ENCODE measurements at regions not wholly inside any gene's neighbourhood (a gene's known extent, or its start where the extent isn't known, plus 50 kb on each side); places are given as distances from the start of the nearest gene placed in this dataset.

GRCh38 chr9:86545090-86545489 is 190.9 kb upstream of the TUT7 start:
- WGBS, result 56% methylated on average over 2 of the region's 2 CpGs
- no peak overlapping the region for H3K27ac ChIP-seq (replicated peaks in 1 of 4)
- H3K4me1 ChIP-seq, result no peaks in the 10 kb centered on the region
- no peaks in the 10 kb centered on the region for H3K9me3 ChIP-seq
- H3K4me3 ChIP-seq, result no peak overlapping the region
- no peaks in the 10 kb centered on the region for H3K27me3 ChIP-seq
- intact Hi-C loops (cut with DNase I), result no loop called here
- no peak for DNase-seq (ENCODE audit: extremely low spot score)
- TF ChIP-seq POLR2A (IDR thresholded peaks at IDR 0.05; ENCODE audit: low read depth) (no peak), POLR2AphosphoS5 (IDR thresholded peaks at IDR 0.05) (no peak), EP300 (IDR thresholded peaks at IDR 0.05) (no peak)
- TF ChIP-seq, protein P1, sequence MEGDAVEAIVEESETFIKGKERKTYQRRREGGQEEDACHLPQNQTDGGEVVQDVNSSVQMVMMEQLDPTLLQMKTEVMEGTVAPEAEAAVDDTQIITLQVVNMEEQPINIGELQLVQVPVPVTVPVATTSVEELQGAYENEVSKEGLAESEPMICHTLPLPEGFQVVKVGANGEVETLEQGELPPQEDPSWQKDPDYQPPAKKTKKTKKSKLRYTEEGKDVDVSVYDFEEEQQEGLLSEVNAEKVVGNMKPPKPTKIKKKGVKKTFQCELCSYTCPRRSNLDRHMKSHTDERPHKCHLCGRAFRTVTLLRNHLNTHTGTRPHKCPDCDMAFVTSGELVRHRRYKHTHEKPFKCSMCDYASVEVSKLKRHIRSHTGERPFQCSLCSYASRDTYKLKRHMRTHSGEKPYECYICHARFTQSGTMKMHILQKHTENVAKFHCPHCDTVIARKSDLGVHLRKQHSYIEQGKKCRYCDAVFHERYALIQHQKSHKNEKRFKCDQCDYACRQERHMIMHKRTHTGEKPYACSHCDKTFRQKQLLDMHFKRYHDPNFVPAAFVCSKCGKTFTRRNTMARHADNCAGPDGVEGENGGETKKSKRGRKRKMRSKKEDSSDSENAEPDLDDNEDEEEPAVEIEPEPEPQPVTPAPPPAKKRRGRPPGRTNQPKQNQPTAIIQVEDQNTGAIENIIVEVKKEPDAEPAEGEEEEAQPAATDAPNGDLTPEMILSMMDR (IDR thresholded peaks at IDR 0.05), result no peak
- no peaks in the 10 kb centered on the region for H3K36me3 ChIP-seq

- Histone ChIP-seq H3K27ac (replicated peaks in 1 of 4) (no peak overlapping the region), H3K27me3 (no peaks in the 10 kb centered on the region), H3K4me1 (no peaks in the 10 kb centered on the region), H3K36me3 (no peaks in the 10 kb centered on the region), H3K4me3 (no peak overlapping the region), H3K9me3 (no peaks in the 10 kb centered on the region)
- WGBS, result 29% methylated on average over 2 of the region's 2 CpGs
- no peak for DNase-seq (ENCODE audit: extremely low spot score)
- no peak for TF ChIP-seq POLR2A (IDR thresholded peaks at IDR 0.05; ENCODE audit: low read depth)
- TF ChIP-seq, protein P1 (IDR thresholded peaks at IDR 0.05), result no peak
- TF ChIP-seq POLR2AphosphoS5 (IDR thresholded peaks at IDR 0.05), result no peak
- no peak for TF ChIP-seq EP300 (IDR thresholded peaks at IDR 0.05)
- intact Hi-C loops (cut with DNase I), result no loop called here
Measured at GRCh38 chr9:86541014-86541570, 186.9 kb upstream of the TUT7 start.

DNA sequence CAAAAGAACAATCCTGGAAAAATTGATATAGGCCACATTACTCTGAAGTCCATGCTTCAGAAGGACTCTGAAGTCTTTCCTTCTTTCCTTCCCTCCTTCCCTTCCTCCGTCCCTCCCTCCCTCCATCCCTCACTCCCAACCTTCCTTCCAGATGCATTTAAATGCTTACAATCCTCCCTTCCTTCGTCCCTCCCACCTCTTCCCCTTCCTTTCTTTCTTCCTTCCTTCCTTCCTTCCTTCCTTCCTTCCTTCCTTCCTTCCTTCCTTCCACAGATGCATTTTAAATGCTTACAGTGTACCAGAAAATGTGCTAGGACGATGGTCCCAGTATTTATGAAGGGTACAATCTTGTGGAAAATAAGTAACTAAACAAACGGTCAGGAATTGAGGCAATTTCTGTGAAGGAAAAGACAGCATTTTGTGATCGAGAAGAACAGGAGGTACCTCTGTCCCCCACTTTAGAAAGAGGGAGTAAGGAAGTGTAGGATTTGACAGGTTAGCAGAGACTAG is 181.3 kb upstream of the TUT7 start:
- no peaks in the 10 kb centered on the region for H3K9me3 ChIP-seq
- 92% methylated on average over 5 of the region's 5 CpGs for WGBS
- H3K4me3 ChIP-seq, result no peak overlapping the region
- intact Hi-C loops (cut with DNase I), result no loop called here
- no peak for DNase-seq (ENCODE audit: extremely low spot score)
- peaks cover 0 to 5% (median 2%) of the 10 kb centered on the region in 4 donors for H3K4me1 ChIP-seq
- no peaks in the 10 kb centered on the region for H3K36me3 ChIP-seq
- TF ChIP-seq POLR2A (IDR thresholded peaks at IDR 0.05; ENCODE audit: low read depth) (no peak), EP300 (IDR thresholded peaks at IDR 0.05) (no peak), POLR2AphosphoS5 (IDR thresholded peaks at IDR 0.05) (no peak)
- TF ChIP-seq, protein P1 (IDR thresholded peaks at IDR 0.05), result no peak
- no peaks in the 10 kb centered on the region for H3K27me3 ChIP-seq
- H3K27ac ChIP-seq (replicated peaks in 1 of 4), result no peak overlapping the region

DNA sequence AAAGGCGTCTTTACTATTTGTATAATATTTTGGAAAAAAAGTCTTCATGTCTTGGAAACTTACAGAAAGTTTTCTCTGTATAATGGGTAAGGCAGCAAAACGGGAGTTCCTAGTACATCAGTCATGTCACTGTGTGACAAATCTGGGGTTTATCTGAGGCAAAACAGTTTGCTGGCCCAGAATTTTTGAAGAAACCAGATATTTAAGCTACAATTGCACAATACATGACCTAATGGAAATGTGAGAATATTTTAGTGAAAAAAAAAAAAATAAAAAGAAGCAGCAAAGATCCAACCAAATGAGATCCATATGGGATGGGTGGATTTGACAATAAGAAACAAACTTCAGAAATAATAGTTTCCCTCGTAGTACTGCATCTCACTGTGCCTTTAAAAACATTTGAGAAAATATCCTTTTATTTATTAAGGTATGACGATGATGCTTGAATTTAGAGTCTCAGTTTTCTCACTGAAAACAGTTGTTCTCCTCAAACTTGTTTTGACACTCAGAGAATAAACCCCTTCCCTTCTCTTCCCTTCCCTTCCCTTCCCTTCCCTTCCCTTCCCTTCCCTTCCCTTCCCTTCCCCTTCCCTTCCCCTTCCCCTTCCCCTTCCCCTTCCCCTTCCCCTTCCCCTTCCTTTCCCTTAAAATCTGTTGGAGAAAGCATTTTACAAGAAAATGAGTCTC is 180.5 kb upstream of the TUT7 start:
- Histone ChIP-seq H3K9me3 (no peaks in the 10 kb centered on the region), H3K4me3 (no peak overlapping the region), H3K36me3 (no peaks in the 10 kb centered on the region), H3K4me1 (peaks cover 0 to 5% (median 2%) of the 10 kb centered on the region in 4 donors), H3K27me3 (no peaks in the 10 kb centered on the region), H3K27ac (replicated peaks in 1 of 4) (no peak overlapping the region)
- TF ChIP-seq POLR2A (IDR thresholded peaks at IDR 0.05; ENCODE audit: low read depth) (no peak), EP300 (IDR thresholded peaks at IDR 0.05) (no peak), POLR2AphosphoS5 (IDR thresholded peaks at IDR 0.05) (no peak)
- TF ChIP-seq, protein P1 (IDR thresholded peaks at IDR 0.05), result no peak
- 77% methylated on average over 4 of the region's 4 CpGs for WGBS
- no peak for DNase-seq (ENCODE audit: extremely low spot score)
- intact Hi-C loops (cut with DNase I), result no loop called here

All from esophagus muscularis mucosa (tissue), 4 donors.